Astrocyte (in vitro differentiated cells and primary cell): ENCODE measurements at regions not wholly inside any gene's neighbourhood (a gene's known extent, or its start where the extent isn't known, plus 50 kb on each side); places are given as distances from the start of the nearest gene placed in this dataset.

Source experiments
- DNase-seq: peaks from one replicate; pipeline ENCODE4 v3.0.0-alpha.2; 2010; ENCODE audit warnings: low read depth
- FAIRE-seq: peaks from 2 replicates; lab custom pipeline; 2011; peaks lifted over from hg19 to GRCh38; lab: Jason Lieb, UNC
- H2AFZ ChIP-seq: 2 replicates; pipeline ENCODE4 v1.6.0; 2012; ENCODE audit warnings: low read depth, low read length, inconsistent platforms
- H3K27ac ChIP-seq: 2 replicates; pipeline ENCODE4 v1.5.1; 2011; ENCODE audit warnings: low read depth, low read length, inconsistent platforms
- H3K27me3 ChIP-seq: 2 replicates; pipeline ENCODE4 v1.6.0; 2011; ENCODE audit warnings: low read length, inconsistent platforms; ENCODE audit not compliant: insufficient read depth
- H3K36me3 ChIP-seq: 2 replicates; pipeline ENCODE4 v1.5.1; 2011; ENCODE audit warnings: low read length, inconsistent platforms; ENCODE audit not compliant: insufficient read depth
- H3K4me1 ChIP-seq: 2 replicates; pipeline ENCODE4 v1.5.1; 2011; ENCODE audit warnings: low read length, inconsistent platforms; ENCODE audit not compliant: insufficient read depth
- H3K4me2 ChIP-seq: 2 replicates; pipeline ENCODE4 v1.6.0; 2012; ENCODE audit warnings: low read length, inconsistent platforms
- H3K4me3 ChIP-seq: 2 replicates; pipeline ENCODE4 v1.5.1; 2011; ENCODE audit warnings: low read depth, mild to moderate bottlenecking, low read length, inconsistent platforms; ENCODE audit not compliant: insufficient read depth
- H3K79me2 ChIP-seq: 2 replicates; pipeline ENCODE4 v1.6.0; 2012; ENCODE audit warnings: mild to moderate bottlenecking, low read length, inconsistent platforms; ENCODE audit not compliant: insufficient read depth
- H3K9ac ChIP-seq: 2 replicates; pipeline ENCODE4 v1.6.0; 2012; ENCODE audit warnings: mild to moderate bottlenecking, low read length, inconsistent platforms
- H3K9me3 ChIP-seq: 2 replicates; pipeline ENCODE4 v1.5.1; 2012; ENCODE audit warnings: low read depth, mild to moderate bottlenecking, low read length, inconsistent platforms; ENCODE audit not compliant: insufficient read depth
- H4K20me1 ChIP-seq: 2 replicates; pipeline ENCODE4 v1.6.0; 2012; ENCODE audit warnings: low read length, inconsistent platforms; ENCODE audit not compliant: insufficient read depth
- H3K27ac Mint-ChIP-seq: one replicate; pipeline ENCODE4 v1.8.0; 2021; ENCODE audit warnings: mild to moderate bottlenecking, mixed read lengths; ENCODE audit not compliant: unreplicated experiment
- H3K27me3 Mint-ChIP-seq: one replicate; pipeline ENCODE4 v1.8.0; 2021; ENCODE audit warnings: low read depth, mixed read lengths; ENCODE audit not compliant: unreplicated experiment
- H3K36me3 Mint-ChIP-seq: one replicate; pipeline ENCODE4 v1.8.0; 2021; ENCODE audit warnings: low read depth, mixed read lengths; ENCODE audit not compliant: unreplicated experiment
- H3K4me1 Mint-ChIP-seq: one replicate; pipeline ENCODE4 v1.8.0; 2021; ENCODE audit warnings: low read depth, mixed read lengths; ENCODE audit not compliant: unreplicated experiment
- H3K4me3 Mint-ChIP-seq: one replicate; pipeline ENCODE4 v1.8.0; 2021; ENCODE audit warnings: mild to moderate bottlenecking, moderate library complexity, mixed read lengths; ENCODE audit not compliant: unreplicated experiment
- H3K9me3 Mint-ChIP-seq: one replicate; pipeline ENCODE4 v1.8.0; 2021; ENCODE audit warnings: mild to moderate bottlenecking, mixed read lengths; ENCODE audit not compliant: unreplicated experiment
- CTCF ChIP-seq: IDR thresholded peaks from 2 replicates; pipeline ENCODE4 v1.5.1; 2011; ENCODE audit warnings: low read depth, mild to moderate bottlenecking, inconsistent platforms, low read length, moderate library complexity; ENCODE audit not compliant: insufficient read depth
- EZH2 ChIP-seq: IDR thresholded peaks from 2 replicates; pipeline ENCODE4 v1.6.1; 2012; ENCODE audit warnings: mild to moderate bottlenecking, low read length, inconsistent platforms; ENCODE audit not compliant: insufficient read depth

GRCh38 chr1:80994038-80994437, 806.7 kb upstream of the ADGRL2 start:
- no peak overlapping the region for H3K4me2 ChIP-seq
- H3K4me1 Mint-ChIP-seq, result peaks cover 26% of the 10 kb centered on the region

GRCh38 chr1:80993154-80993980, 807.4 kb upstream of the ADGRL2 start:
- Mint-ChIP-seq H3K36me3 (no peaks in the 10 kb centered on the region), H3K27ac (no peak overlapping the region), H3K9me3 (peaks cover 2% of the 10 kb centered on the region), H3K27me3 (no peaks in the 10 kb centered on the region), H3K4me1 (peaks cover 26% of the 10 kb centered on the region), H3K4me3 (no peak overlapping the region)
- no peaks in the 10 kb centered on the region for H3K4me1 ChIP-seq
- H2AFZ ChIP-seq, result no peak overlapping the region
- H3K27me3 ChIP-seq, result no peaks in the 10 kb centered on the region
- TF ChIP-seq EZH2 (no peak), CTCF (no peak)
- H3K27ac ChIP-seq, result no peak overlapping the region
- H3K9me3 ChIP-seq, result no peaks in the 10 kb centered on the region
- no peak overlapping the region for H3K9ac ChIP-seq
- no peak overlapping the region for H3K4me2 ChIP-seq
- FAIRE-seq (no peak), DNase-seq (no peak)
- H3K79me2 ChIP-seq, result no peaks in the 10 kb centered on the region
- H3K4me3 ChIP-seq, result no peak overlapping the region
- no peaks in the 10 kb centered on the region for H3K36me3 ChIP-seq
- no peaks in the 10 kb centered on the region for H4K20me1 ChIP-seq

More at GRCh38 chr1:80994038-80994437, 806.7 kb upstream of the ADGRL2 start:
- Histone ChIP-seq H4K20me1 (no peaks in the 10 kb centered on the region), H3K27me3 (no peaks in the 10 kb centered on the region), H3K79me2 (no peaks in the 10 kb centered on the region), H3K9ac (no peak overlapping the region), H3K27ac (no peak overlapping the region), H3K4me1 (no peaks in the 10 kb centered on the region), H3K4me3 (no peak overlapping the region), H3K9me3 (no peaks in the 10 kb centered on the region), H2AFZ (no peak overlapping the region), H3K36me3 (no peaks in the 10 kb centered on the region)
- peaks cover 2% of the 10 kb centered on the region for H3K9me3 Mint-ChIP-seq
- H3K27me3 Mint-ChIP-seq, result no peaks in the 10 kb centered on the region
- FAIRE-seq, result no peak
- peak overlapping the region; percentile 86 for H3K27ac Mint-ChIP-seq
- H3K4me3 Mint-ChIP-seq, result no peak overlapping the region
- no peaks in the 10 kb centered on the region for H3K36me3 Mint-ChIP-seq
- no peak for TF ChIP-seq CTCF
- no peak for DNase-seq

GRCh38 chr1:80989455-80989854, 811.3 kb upstream of the ADGRL2 start:
- no peak for DNase-seq
- H3K4me3 Mint-ChIP-seq, result no peak overlapping the region
- no peak for FAIRE-seq
- no peak overlapping the region for H3K4me2 ChIP-seq
- no peak overlapping the region for H2AFZ ChIP-seq
- H4K20me1 ChIP-seq, result no peaks in the 10 kb centered on the region
- no peak overlapping the region for H3K27ac Mint-ChIP-seq
- no peaks in the 10 kb centered on the region for H3K9me3 ChIP-seq
- peaks cover 8% of the 10 kb centered on the region for H3K4me1 Mint-ChIP-seq
- no peak for TF ChIP-seq EZH2
- TF ChIP-seq CTCF, result no peak
- no peak overlapping the region for H3K4me3 ChIP-seq
- H3K79me2 ChIP-seq, result no peaks in the 10 kb centered on the region
- H3K9ac ChIP-seq, result no peak overlapping the region
- H3K4me1 ChIP-seq, result no peaks in the 10 kb centered on the region
- no peaks in the 10 kb centered on the region for H3K27me3 ChIP-seq
- no peaks in the 10 kb centered on the region for H3K36me3 ChIP-seq
- no peaks in the 10 kb centered on the region for H3K27me3 Mint-ChIP-seq
- H3K9me3 Mint-ChIP-seq, result peaks cover 2% of the 10 kb centered on the region
- H3K27ac ChIP-seq, result no peak overlapping the region
- no peaks in the 10 kb centered on the region for H3K36me3 Mint-ChIP-seq
